GM23248 (cell line): ENCODE measurements at regions not wholly inside any gene's neighbourhood (a gene's known extent, or its start where the extent isn't known, plus 50 kb on each side); places are given as distances from the start of the nearest gene placed in this dataset.

Experiments
- EZH2 ChIP-seq: fragments of 200-600 bp; sonication (generic); IDR thresholded peaks from 2 replicates; pipeline ENCODE4 v1.6.1; 2018; ENCODE audit warnings: antibody characterized with exemption, mild to moderate bottlenecking; ENCODE audit not compliant: insufficient read depth, poor library complexity, severe bottlenecking
- EZH2phosphoT487 ChIP-seq: fragments of 200-600 bp; sonication (generic); IDR thresholded peaks from 2 replicates; pipeline ENCODE4 v1.6.1; 2018; ENCODE audit warnings: antibody characterized with exemption, moderate library complexity, mild to moderate bottlenecking, low read depth; ENCODE audit not compliant: insufficient read depth

GRCh38 chr3:178474526-178474925, 61.7 kb upstream of the KCNMB2 start:
- TF ChIP-seq EZH2 (no peak), EZH2phosphoT487 (no peak)
